Thyroid gland (tissue), 4 donors: ENCODE measurements at regions not wholly inside any gene's neighbourhood (a gene's known extent, or its start where the extent isn't known, plus 50 kb on each side); places are given as distances from the start of the nearest gene placed in this dataset. TPM values are rescaled to one million over a fixed set of nuclear protein-coding genes. Genes with fewer than 3 reads are reported as not detected.
"Not testable (repeated sequence)": the region's sequence is repeated elsewhere in the genome, so short reads cannot be mapped to it uniquely, and the experiment has no call there.

Source experiments
- DNase-seq, 2 donors: peaks; one replicate each; pipeline ENCODE4 v3.0.0-alpha.2; 2019
- H3K27ac ChIP-seq, 3 donors: fragments of 200-600 bp; sonication (generic); 1 replicate in 2 of 3; 2 replicates in 1 of 3; pipeline ENCODE4 v1.5.1; 2016 to 2019; ENCODE audit warnings: mild to moderate bottlenecking in 1 of 3, moderate library complexity in 1 of 3
- H3K27me3 ChIP-seq: fragments of 200-600 bp; sonication (generic); one replicate; pipeline ENCODE4 v1.5.1; 2019
- H3K36me3 ChIP-seq, 2 donors: fragments of 200-600 bp; sonication (generic); one replicate each; pipeline ENCODE4 v1.5.1; 2016 to 2019
- H3K4me1 ChIP-seq, 2 donors: fragments of 200-600 bp; sonication (generic); one replicate each; pipeline ENCODE4 v1.5.1; 2017 to 2019
- H3K4me3 ChIP-seq, 3 donors: fragments of 200-600 bp; sonication (generic); replicated peaks in 1 of 3; 1 replicate in 2 of 3; 2 replicates in 1 of 3; pipeline ENCODE4 v1.5.1; 2016; ENCODE audit warnings: mild to moderate bottlenecking in 1 of 3
- H3K9me3 ChIP-seq: fragments of 200-600 bp; sonication (generic); one replicate; pipeline ENCODE4 v1.5.1; 2017
- WGBS, 2 donors: methylation state at CpG; one replicate each; pipeline ENCODE4 v1.1.5; 2017; 5-methylcytosine and 5-hydroxymethylcytosine counted together
- intact Hi-C: fragments of 100-400 bp; cut with DNase I; formaldehyde crosslinking; loops from one replicate; pipeline ENCODE4 v1.15.1; 2023
- small RNA-seq: library from RNA; depleted of rRNA; stranded (forward); fragments of <200 nt; gene quantifications from one replicate; pipeline ENCODE3, GENCODE V24; 2016

- H3K4me3 ChIP-seq, H3K36me3 ChIP-seq, H3K27me3 ChIP-seq, H3K9me3 ChIP-seq, H3K4me1 ChIP-seq, intact Hi-C loops, H3K27ac ChIP-seq, DNase-seq: not testable (repeated sequence)
- 74 to 76% methylated on average over 3 of the region's 3 CpGs for WGBS, 2 donors
These were observed 132.3 kb upstream of the TP53TG3D start for GRCh38 chr16:32120779-32121178.

GRCh38 chr16:32121273-32121900 is 131.7 kb upstream of the TP53TG3D start:
- WGBS, 2 donors: 78 to 79% methylated on average over 2 of the region's 2 CpGs
- H3K9me3 ChIP-seq, H3K27me3 ChIP-seq, intact Hi-C loops, H3K27ac ChIP-seq, DNase-seq, H3K4me1 ChIP-seq, H3K4me3 ChIP-seq, H3K36me3 ChIP-seq: not testable (repeated sequence)

- H3K36me3 ChIP-seq, H3K9me3 ChIP-seq, H3K27ac ChIP-seq, H3K4me1 ChIP-seq, H3K4me3 ChIP-seq, intact Hi-C loops, H3K27me3 ChIP-seq, DNase-seq: not testable (repeated sequence)
- no CpG with 5 or more reads among the region's 8 CpGs for WGBS, 2 donors
These were observed 100.7 kb upstream of the TP53TG3D start for GRCh38 chr16:32152434-32152833.

GRCh38 chr16:32187918-32188669 is 65.0 kb upstream of the TP53TG3D start:
- H3K27ac ChIP-seq, H3K9me3 ChIP-seq, intact Hi-C loops, H3K4me1 ChIP-seq, H3K27me3 ChIP-seq, DNase-seq, H3K4me3 ChIP-seq, H3K36me3 ChIP-seq: not testable (repeated sequence)
- WGBS, 2 donors: no CpG with 5 or more reads among the region's 61 CpGs

- H3K27me3 ChIP-seq, H3K4me1 ChIP-seq, H3K4me3 ChIP-seq, H3K36me3 ChIP-seq, H3K27ac ChIP-seq, intact Hi-C loops, H3K9me3 ChIP-seq, DNase-seq: not testable (repeated sequence)
- WGBS, 2 donors: 34 to 47% methylated on average over 5 to 9 of the region's 36 CpGs
These were observed 50.5 kb upstream of the TP53TG3D start for GRCh38 chr16:32202585-32202984.

Small RNA genes in the stretch of these regions (small RNA-seq; reads per million reads assigned to genes)
- gene AC133485.4 (not detected), gene AC142381.2 (not detected), gene IGHV1OR16-3 (not detected), gene IGHV3OR16-9 (not detected)
